ENCODE measurements at regions not wholly inside any gene's neighbourhood (a gene's known extent, or its start where the extent isn't known, plus 50 kb on each side); places are given as distances from the start of the nearest gene placed in this dataset.

- TF ChIP-seq CTCF (IDR thresholded peaks at IDR 0.05) (no peak), POLR2A (IDR thresholded peaks at IDR 0.05) (no peak), POLR2AphosphoS5 (IDR thresholded peaks at IDR 0.05) (no peak)
Observed at GRCh38 chr4:23085249-23085568, 392.5 kb downstream of the GBA3 start.
